ENCODE measurements at regions not wholly inside any gene's neighbourhood (a gene's known extent, or its start where the extent isn't known, plus 50 kb on each side); places are given as distances from the start of the nearest gene placed in this dataset.
"Not testable (repeated sequence)": the region's sequence is repeated elsewhere in the genome, so short reads cannot be mapped to it uniquely, and the experiment has no call there.

GRCh38 chr7:57218196-57218716 is 86.0 kb upstream of the ZNF479 start:
- no peak overlapping the region for H3K27ac ChIP-seq
- WGBS, 2 donors, result 53 to 57% methylated on average over 4 to 7 of the region's 7 CpGs
- intact Hi-C loops (cut with DNase I), result no loop called here
- no peaks in the 10 kb centered on the region for H3K4me1 ChIP-seq
- no peaks in the 10 kb centered on the region for H3K36me3 ChIP-seq (replicated peaks in 1 of 2; ENCODE audit: insufficient read depth in 1 of 2, low read depth in 2 of 2)
- TF ChIP-seq, protein P1, sequence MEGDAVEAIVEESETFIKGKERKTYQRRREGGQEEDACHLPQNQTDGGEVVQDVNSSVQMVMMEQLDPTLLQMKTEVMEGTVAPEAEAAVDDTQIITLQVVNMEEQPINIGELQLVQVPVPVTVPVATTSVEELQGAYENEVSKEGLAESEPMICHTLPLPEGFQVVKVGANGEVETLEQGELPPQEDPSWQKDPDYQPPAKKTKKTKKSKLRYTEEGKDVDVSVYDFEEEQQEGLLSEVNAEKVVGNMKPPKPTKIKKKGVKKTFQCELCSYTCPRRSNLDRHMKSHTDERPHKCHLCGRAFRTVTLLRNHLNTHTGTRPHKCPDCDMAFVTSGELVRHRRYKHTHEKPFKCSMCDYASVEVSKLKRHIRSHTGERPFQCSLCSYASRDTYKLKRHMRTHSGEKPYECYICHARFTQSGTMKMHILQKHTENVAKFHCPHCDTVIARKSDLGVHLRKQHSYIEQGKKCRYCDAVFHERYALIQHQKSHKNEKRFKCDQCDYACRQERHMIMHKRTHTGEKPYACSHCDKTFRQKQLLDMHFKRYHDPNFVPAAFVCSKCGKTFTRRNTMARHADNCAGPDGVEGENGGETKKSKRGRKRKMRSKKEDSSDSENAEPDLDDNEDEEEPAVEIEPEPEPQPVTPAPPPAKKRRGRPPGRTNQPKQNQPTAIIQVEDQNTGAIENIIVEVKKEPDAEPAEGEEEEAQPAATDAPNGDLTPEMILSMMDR (IDR thresholded peaks at IDR 0.05), result no peak
- no peak for TF ChIP-seq POLR2A (IDR thresholded peaks at IDR 0.05)
- no peak overlapping the region for H3K4me3 ChIP-seq
- H3K9me3 ChIP-seq, result peaks cover 0 to 5% (median 0%) of the 10 kb centered on the region in 3 donors
- ATAC-seq, result no peak
- H3K27me3 ChIP-seq, result no peaks in the 10 kb centered on the region
- no peak for DNase-seq

DNA sequence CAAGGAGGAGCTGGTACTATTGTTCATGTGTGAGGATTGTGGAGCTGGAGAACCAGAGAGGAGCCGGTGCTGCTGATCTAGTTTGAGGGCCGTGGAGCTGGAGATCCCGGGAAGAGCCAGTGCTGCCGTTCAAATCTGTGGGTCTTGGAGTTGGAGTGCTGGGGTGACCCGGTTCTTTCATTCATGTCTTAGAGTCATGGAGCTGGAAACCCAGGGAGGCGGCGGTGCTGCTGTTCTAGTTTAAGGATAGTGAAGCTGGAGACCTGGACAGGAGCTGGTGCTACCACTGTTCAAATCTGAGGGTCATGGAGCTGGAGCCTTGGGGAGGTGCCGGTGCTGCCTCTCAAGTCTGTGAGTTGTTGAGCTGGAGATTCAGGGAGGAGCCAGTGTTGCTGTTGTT is 88.5 kb upstream of the ZNF479 start:
- no peak for TF ChIP-seq POLR2A (IDR thresholded peaks at IDR 0.05)
- TF ChIP-seq, protein P1 (IDR thresholded peaks at IDR 0.05), result no peak
- H3K4me3 ChIP-seq, result no peak overlapping the region
- 64 to 71% methylated on average over 7 to 8 of the region's 8 CpGs for WGBS, 2 donors
- DNase-seq (no peak), ATAC-seq (no peak)
- no peak overlapping the region for H3K27ac ChIP-seq
- H3K4me1 ChIP-seq, result no peaks in the 10 kb centered on the region
- no peaks in the 10 kb centered on the region for H3K27me3 ChIP-seq
- H3K36me3 ChIP-seq (replicated peaks in 1 of 2; ENCODE audit: insufficient read depth in 1 of 2, low read depth in 2 of 2), result no peaks in the 10 kb centered on the region
- intact Hi-C loops (cut with DNase I), result no loop called here
- peaks cover 0 to 5% (median 0%) of the 10 kb centered on the region in 3 donors for H3K9me3 ChIP-seq

- intact Hi-C loops (cut with DNase I), result no loop called here
- Histone ChIP-seq H3K27me3 (no peaks in the 10 kb centered on the region), H3K36me3 (replicated peaks in 1 of 2; ENCODE audit: insufficient read depth in 1 of 2, low read depth in 2 of 2) (no peaks in the 10 kb centered on the region), H3K9me3 (peaks cover 0 to 5% (median 0%) of the 10 kb centered on the region in 3 donors), H3K27ac (no peak overlapping the region), H3K4me1 (no peaks in the 10 kb centered on the region), H3K4me3 (no peak overlapping the region)
- DNase-seq (no peak), ATAC-seq (no peak)
- WGBS, 2 donors, result 54% methylated on average over 4 of the region's 4 CpGs
- TF ChIP-seq, protein P1 (IDR thresholded peaks at IDR 0.05), result no peak
- TF ChIP-seq POLR2A (IDR thresholded peaks at IDR 0.05), result no peak
These were observed 93.4 kb upstream of the ZNF479 start for GRCh38 chr7:57225666-57226065.

GRCh38 chr7:57241236-57241635 is 109.0 kb upstream of the ZNF479 start:
- H3K27me3 ChIP-seq; H3K9me3 ChIP-seq; H3K36me3 ChIP-seq (replicated peaks in 1 of 2; ENCODE audit: insufficient read depth in 1 of 2, low read depth in 2 of 2); intact Hi-C loops (cut with DNase I); H3K27ac ChIP-seq; DNase-seq; ATAC-seq; H3K4me3 ChIP-seq; H3K4me1 ChIP-seq: not testable (repeated sequence)
- 65 to 71% methylated on average over 6 of the region's 6 CpGs for WGBS, 2 donors

DNA sequence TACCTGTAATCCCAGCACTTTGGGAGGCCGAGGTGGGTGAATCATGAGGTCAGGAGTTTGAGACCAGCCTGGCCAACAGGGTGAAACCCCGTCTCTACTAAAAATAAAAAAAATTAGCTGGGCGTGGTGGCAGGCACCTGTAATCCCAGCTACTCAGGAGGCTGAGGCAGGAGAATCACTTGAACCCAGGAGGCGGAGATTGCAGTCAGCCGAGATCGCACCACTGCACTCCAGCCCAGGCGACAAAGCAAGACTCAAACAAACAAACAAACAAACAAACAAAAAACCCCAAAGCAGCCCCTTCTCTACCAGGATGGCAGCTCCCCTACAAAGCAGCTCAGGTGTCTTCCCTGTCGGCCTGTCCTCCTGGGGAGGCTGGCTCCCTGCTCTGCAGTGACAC is 111.3 kb upstream of the ZNF479 start:
- peaks cover 0 to 13% (median 0%) of the 10 kb centered on the region in 3 donors for H3K9me3 ChIP-seq
- H3K4me1 ChIP-seq; H3K4me3 ChIP-seq; H3K36me3 ChIP-seq (replicated peaks in 1 of 2; ENCODE audit: insufficient read depth in 1 of 2, low read depth in 2 of 2); DNase-seq; H3K27ac ChIP-seq; ATAC-seq; intact Hi-C loops (cut with DNase I); H3K27me3 ChIP-seq: not testable (repeated sequence)
- WGBS, 2 donors, result 66 to 70% methylated on average over 8 of the region's 8 CpGs

- ATAC-seq; H3K27me3 ChIP-seq; DNase-seq; H3K27ac ChIP-seq; H3K4me1 ChIP-seq; H3K36me3 ChIP-seq (replicated peaks in 1 of 2; ENCODE audit: insufficient read depth in 1 of 2, low read depth in 2 of 2); intact Hi-C loops (cut with DNase I); H3K4me3 ChIP-seq: not testable (repeated sequence)
- peaks cover 0 to 13% (median 0%) of the 10 kb centered on the region in 3 donors for H3K9me3 ChIP-seq
- 58 to 68% methylated on average over 8 to 11 of the region's 11 CpGs for WGBS, 2 donors
These were observed 112.2 kb upstream of the ZNF479 start for GRCh38 chr7:57244345-57244980.

All from body of pancreas (tissue), 4 donors.